ENCODE measurements at regions not wholly inside any gene's neighbourhood (a gene's known extent, or its start where the extent isn't known, plus 50 kb on each side); places are given as distances from the start of the nearest gene placed in this dataset.
"Not testable (repeated sequence)": the region's sequence is repeated elsewhere in the genome, so short reads cannot be mapped to it uniquely, and the experiment has no call there.

- DNase-seq (ENCODE audit: low read depth): no peak
- H3K4me3 ChIP-seq (ENCODE audit: low read depth, low read length): no peak overlapping the region
- TF ChIP-seq CTCF (IDR thresholded peaks at IDR 0.05; ENCODE audit: insufficient read depth, low read length): no peak
Measured at GRCh38 chr1:192888574-192888973, 79.7 kb downstream of the RGS2 start.

GRCh38 chr1:192889082-192889481, 80.2 kb downstream of the RGS2 start:
- no peak for TF ChIP-seq CTCF (IDR thresholded peaks at IDR 0.05; ENCODE audit: insufficient read depth, low read length)
- no peak for DNase-seq (ENCODE audit: low read depth)

GRCh38 chr1:192890134-192890533, 81.3 kb downstream of the RGS2 start:
- no peak overlapping the region for H3K4me3 ChIP-seq (ENCODE audit: low read depth, low read length)
- TF ChIP-seq CTCF (IDR thresholded peaks at IDR 0.05; ENCODE audit: insufficient read depth, low read length): no peak
- DNase-seq (ENCODE audit: low read depth): no peak

More at GRCh38 chr1:192889082-192889481, 80.2 kb downstream of the RGS2 start:
- H3K4me3 ChIP-seq (ENCODE audit: low read depth, low read length): no peak overlapping the region

GRCh38 chr1:192892934-192893333, 84.1 kb downstream of the RGS2 start:
- DNase-seq (ENCODE audit: low read depth): no peak
- no peak for TF ChIP-seq CTCF (IDR thresholded peaks at IDR 0.05; ENCODE audit: insufficient read depth, low read length)
- no peak overlapping the region for H3K4me3 ChIP-seq (ENCODE audit: low read depth, low read length)

GRCh38 chr1:192895487-192895886, 86.6 kb downstream of the RGS2 start:
- not testable (repeated sequence) for H3K4me3 ChIP-seq (ENCODE audit: low read depth, low read length); DNase-seq (ENCODE audit: low read depth)

GRCh38 chr1:192896376-192896775, 87.5 kb downstream of the RGS2 start:
- H3K4me3 ChIP-seq (ENCODE audit: low read depth, low read length): no peak overlapping the region
- no peak for TF ChIP-seq CTCF (IDR thresholded peaks at IDR 0.05; ENCODE audit: insufficient read depth, low read length)
- no peak for DNase-seq (ENCODE audit: low read depth)

- DNase-seq (ENCODE audit: low read depth): no peak
- H3K4me3 ChIP-seq (ENCODE audit: low read depth, low read length): no peak overlapping the region
- no peak for TF ChIP-seq CTCF (IDR thresholded peaks at IDR 0.05; ENCODE audit: insufficient read depth, low read length)
Measured at GRCh38 chr1:192901500-192901899, 92.7 kb downstream of the RGS2 start.
